ELR (cell line): ENCODE measurements at regions not wholly inside any gene's neighbourhood (a gene's known extent, or its start where the extent isn't known, plus 50 kb on each side); places are given as distances from the start of the nearest gene placed in this dataset.

Source experiments
- DNase-seq: peaks from one replicate; pipeline ENCODE4 v3.0.0-alpha.2; 2015; ENCODE audit warnings: low read depth

DNA sequence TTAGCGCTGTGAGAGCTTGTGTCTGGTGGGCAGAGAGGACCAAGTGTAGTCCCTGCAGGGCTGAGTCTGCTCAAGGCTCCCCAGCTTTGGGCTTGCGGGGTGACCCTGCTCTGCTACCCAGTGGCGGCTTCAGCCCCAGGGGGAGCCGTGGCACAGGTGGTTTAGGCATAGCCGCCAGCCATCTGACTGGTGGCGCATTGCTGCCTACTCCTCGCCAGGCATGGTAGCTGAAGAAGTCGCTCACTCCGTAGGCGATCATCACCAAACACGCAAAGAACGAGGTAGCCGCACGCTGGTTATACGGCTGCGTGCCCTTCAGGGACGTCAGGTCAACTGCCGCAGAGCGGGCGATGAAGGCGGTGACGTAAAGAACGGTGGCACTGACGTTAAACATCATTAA is 180.7 kb upstream of the DIPK2B start:
- no peak for DNase-seq

DNA sequence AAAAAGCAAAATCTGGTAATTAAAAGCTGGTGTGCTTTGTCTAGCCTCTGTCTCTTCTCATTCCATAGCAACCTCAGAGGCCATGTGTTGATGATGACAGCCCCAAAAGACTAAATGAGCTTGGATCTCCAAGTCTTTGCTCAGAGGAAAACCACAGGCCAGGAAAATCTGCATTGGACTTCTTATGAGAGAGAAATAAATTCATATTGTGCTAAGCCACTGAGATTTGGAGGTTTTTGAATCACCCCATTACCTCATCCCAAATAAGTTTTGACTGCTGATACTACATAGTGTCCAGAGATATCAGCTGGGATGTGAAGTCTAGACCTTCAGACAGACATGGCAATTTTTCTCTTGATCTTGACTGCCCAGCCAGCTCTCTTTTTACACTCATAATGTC is 178.6 kb upstream of the DIPK2B start:
- no peak for DNase-seq

DNA sequence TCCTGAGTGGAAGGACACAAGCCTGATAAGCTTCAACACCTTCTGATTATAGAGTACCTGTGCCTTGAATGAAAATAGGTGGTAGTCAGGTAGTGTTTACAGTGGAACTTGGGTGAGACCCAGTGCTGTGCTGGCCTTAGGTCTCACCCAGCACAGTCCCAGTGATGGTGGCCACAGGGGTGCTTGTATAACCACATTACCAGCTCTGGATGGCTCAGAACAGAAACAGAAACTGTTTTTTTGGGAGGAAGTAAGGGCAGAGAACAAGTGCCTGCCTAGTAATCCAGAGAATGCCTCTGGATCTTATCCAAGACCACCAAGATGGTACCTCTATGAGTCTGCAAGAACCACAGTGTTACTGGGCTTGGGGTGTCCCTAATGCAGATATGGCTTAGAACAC is 171.5 kb upstream of the DIPK2B start:
- no peak for DNase-seq

DNA sequence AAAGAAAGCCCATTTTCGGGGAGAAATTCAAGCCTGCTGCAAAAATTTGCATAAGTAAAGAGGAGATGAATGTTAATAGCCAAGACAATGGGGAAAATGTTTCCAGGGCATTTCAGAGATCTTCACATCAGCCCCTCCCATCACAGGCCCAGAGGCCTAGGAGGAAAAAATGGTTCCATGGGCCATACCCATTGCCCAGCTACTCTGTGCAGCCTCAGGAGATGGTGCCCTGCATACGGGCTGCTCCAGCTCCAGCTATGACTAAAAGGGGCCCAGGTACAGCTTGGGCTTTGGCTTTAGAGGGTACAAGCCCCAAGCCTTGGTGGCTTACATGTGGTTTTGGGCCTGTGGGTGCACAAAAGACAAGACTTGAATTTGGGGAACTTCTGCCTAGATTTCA is 168.0 kb upstream of the DIPK2B start:
- DNase-seq = no peak

DNA sequence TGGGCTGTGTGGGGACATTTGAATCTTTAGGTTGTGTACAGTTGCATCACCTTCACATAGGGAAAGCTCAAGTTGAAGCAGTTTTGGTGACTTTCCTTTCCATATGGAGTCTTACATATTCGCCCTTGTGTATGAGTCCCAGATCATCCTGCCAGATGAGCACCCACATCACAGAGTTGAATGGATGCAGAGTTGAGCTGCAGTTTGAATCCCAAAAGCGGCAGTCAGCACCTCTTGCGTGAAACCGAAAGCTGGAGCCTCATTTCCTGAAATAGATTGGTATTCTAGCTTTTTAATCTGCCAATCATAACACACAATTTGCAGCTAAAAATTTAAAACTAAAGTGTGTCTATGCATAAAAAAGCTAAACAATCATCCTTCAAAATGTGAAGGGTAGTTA is 162.9 kb upstream of the DIPK2B start:
- no peak for DNase-seq

DNA sequence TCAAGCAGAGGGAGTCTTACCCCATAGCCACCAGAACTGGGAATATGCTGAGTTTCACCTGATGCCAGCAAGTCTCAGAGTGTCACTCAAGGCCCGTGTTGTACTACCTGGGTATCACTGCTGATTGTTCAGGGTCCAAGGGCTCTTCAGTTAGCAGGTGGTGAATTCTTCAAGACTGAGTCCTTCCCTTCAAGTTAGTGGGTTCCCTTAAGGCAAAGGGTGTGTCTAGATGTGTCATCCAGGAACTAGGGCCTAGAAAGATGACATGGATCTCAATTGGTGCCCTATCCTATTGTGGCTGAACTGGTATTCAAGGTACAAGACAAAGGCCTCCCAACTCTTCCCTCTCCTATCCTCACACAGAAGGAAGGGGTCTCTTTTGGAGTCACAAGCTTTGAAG is 159.9 kb upstream of the DIPK2B start:
- peak; percentile 24 for DNase-seq

DNA sequence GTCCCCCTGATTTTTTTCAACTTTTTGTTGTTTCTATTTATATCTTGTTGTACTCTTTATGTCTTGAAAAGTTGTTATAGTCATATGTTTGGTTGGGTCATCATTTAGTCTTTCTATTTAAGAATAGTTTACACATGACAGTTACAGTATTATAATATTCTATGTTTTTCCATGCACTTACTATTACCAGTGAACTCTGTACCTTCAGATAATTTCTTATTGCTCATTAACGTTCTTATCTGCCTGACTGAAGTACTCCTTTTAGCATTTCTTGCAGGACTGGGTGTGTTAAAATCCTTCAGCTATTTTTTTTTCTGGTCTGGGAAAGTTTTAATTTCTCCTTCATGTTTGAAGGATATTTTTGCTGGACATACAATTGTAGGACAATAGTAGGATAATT is 157.7 kb upstream of the DIPK2B start:
- no peak for DNase-seq

DNA sequence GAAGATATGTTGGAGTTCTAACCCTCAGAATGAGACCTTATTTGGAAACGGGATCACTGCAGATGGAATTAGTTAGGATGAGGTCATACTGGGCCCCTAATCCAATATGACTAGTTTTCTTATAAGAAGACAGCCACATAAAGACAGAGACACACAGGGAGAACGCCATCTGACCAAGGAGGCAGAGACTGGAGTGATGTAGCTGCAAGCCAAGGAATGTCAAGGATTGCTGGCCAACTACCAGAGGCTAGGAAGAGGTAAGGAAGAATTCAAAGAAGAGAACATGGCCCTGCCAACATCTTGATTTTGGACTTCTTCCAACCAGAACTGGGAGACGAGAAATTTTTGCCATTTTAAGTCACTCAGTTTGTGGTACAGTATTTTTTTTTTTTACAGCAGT is 152.8 kb upstream of the DIPK2B start:
- DNase-seq = no peak

DNA sequence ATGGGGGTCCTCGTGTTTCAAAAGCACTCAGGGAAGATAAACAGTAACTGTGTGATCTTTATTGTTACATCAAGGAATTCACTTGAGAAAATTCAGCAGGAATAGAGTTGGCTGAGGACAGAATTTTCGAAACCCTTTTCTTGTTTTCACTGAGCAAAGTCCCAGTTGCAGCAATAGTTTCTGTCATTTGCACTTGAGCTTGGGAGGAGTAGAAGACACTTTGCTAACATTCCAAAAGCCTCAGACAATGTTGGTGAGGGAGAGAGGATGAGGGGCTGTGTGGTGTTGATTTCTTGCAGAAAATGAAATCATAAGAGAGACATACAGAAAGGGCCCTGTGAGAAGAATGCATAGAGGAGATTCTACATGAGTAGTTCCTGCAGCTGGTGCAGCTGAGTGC is 151.9 kb upstream of the DIPK2B start:
- DNase-seq = no peak

DNA sequence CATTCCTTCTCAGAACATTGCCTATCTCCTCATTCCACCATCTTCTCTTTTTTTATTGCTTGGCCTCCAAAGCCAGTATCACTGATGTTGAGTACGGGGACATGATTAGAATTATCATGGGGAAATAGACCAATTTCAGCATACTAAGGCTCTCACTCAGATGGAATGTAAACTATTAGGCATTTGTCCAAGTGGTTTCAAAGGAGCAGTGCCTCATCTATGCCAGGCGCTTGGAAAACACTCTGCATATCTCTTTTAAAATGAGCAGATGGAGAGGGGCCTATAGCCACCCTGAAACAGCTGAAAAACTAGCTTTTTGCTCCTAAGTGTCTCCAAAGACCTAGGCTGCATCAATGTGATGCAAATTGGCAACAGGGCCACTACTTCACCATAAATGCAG is 150.8 kb upstream of the DIPK2B start:
- DNase-seq = peak; percentile 71

DNA sequence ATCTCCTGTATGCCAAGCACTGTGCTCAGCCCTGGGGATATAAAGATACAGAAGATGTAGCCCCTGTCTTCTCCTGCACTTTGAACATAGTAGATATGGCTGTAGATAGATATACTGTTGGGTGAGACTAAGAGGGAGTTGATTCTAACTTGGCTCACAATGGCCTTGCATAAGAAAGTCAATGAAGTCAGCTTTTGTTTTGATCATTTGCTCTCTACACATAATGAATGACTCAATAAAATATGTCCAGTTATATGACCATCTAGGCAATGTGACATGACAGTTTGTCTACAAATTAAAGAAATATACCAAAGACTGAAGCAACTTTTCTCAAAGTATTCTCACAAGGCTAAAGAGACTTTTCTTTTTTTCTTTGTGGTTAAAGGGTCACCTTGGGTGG is 147.6 kb upstream of the DIPK2B start:
- DNase-seq = peak; percentile 9

DNA sequence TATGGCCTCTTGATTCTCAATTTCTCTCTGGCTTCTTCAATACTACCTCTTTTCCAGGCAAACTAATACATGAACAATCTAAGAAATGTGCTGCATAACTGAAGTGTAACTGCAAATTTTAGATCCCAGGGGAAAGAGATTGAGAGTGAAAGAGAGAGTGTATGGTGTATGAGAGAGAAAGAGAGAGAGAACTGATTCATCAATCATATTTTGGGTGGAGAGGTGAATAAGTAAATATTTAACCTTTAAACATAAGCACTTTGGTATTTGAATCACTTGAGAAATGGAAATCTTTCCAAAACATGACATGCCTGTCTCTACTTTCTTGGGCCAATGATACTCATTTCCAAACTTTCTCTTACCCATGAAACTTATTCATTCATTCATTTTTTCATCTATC is 147.2 kb upstream of the DIPK2B start:
- DNase-seq = peak; percentile 26

DNA sequence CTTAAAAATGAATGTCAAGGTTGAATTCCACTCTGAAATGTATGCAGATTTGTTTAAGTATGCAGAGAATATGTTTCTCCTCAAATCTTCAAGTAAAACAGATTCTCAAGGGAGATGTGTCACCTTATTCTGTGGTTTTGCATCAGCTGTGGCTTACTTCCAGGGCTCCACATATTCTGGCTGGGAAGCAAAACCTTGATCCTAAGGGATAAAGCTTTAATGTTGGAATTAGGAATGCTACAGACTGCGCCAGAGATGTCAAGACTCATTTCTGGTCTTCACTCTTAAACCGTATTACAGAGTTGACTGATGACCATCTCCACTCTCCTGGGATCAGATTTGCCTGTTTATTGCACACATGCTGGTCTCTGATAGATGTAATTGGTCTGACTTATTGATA is 143.9 kb upstream of the DIPK2B start:
- DNase-seq = peak; percentile 60

DNA sequence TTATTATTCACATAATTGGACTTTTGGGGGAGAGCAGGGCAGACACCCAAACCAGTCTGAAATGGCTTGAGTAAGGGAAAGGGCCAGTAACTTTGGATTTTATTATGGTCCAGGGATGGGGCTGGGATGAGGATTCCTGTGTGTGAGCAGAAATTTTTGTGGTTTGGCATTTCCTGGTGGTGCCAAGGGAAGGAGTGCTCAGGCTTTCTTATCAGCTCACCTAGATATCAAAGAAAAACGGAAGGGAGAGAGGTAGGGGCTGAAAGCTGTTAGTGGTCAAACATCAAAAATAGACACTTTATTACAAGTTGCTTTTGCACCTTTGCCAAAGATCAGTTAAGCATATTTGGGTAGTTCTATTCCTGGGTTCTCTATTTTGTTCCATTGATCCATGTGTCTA is 128.5 kb upstream of the DIPK2B start:
- DNase-seq = peak; percentile 11

DNA sequence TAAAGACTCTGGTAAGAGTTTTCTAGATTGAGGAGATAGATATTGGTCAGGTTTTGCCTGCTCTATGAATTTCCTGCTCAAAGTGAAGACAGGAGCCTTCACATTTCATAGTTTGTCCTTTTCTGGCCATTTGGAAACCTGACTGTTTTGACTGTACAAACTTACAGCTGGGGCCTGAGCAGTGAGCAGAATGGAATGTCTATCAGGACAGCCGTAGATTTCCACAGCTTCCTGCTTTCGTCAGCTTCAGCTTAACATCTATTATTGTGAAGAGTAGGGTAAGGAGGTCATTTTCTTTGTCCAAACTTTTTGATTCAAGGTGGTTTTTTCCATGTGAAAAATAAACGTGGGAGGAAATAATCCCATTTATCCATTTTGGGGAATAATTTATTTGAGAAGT is 124.3 kb upstream of the DIPK2B start:
- no peak for DNase-seq

DNA sequence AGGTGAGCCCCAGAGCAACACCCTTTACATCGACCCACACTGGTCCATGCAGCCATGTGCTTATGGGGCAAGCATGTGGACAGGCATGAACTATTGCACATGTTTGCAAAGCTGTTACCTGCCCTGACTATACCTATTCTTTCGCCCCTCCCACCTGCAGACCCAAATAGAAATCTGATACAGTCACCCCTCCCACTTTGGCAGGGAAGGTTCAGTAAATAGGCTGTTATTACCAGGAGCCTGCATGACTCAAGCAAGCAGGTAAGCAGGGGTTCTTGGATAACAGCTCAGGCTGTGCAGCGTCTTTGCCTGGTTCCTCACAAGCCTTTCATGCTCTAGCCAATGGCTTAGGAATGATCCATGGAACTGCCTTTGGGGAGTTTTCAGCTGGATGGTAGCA is 122.7 kb upstream of the DIPK2B start:
- DNase-seq = no peak

DNA sequence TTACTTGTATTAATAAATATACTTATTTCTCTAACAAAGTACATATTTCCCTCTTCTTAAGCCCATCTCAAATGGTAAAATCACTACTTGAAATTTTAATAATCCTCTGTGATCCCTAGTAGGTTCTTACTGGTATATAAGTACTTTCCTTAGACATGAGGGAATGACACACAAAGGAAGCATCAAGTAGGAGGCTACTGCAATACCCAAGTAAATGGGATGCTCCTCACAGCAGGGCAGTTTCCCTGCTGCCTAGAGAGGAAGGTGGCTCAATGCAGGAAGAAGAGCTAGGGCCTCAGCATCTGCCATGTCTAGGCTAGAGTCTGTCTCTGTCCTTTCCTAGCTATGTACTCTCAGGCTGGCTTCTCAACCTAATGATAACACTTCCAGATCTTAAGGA is 122.1 kb upstream of the DIPK2B start:
- DNase-seq = peak; percentile 48

DNA sequence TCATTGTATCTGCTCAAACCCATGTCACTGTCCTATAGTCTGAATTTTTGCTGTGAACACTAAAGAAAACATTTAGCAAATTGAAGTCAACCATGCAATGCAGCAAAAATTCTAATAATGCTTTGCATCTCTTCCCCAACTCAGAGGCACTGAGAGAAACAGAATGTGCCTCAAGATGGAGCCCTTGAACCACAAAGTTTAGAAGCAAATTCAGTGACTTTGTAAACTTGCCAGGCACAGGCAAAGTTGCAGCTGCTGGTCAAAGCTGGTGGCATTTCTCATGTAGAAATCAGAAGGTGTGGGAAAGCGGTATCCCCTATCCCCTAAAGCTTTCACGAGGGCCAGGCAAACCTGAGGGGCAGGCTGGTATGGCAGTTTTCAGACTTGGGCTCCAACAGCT is 121.7 kb upstream of the DIPK2B start:
- DNase-seq = peak; percentile 86

DNA sequence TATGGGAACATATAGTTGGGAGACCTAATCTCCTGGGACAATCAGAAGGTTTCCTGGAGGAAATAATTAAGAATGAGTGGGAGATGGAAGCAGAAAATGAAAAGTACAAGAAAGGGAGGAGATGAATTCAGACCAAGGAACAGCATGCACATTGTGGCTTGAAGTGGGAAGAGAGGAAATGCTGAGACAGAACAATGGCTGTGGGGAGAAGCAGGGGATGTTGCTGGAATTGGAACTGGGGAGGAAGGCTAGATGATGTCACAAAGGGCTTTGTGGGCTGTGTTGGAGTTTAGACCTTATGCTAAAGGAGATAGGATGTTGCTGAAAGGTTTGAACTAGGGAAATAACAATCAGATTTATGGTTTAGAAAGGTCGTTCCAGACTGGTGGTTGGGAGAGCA is 119.5 kb upstream of the DIPK2B start:
- DNase-seq = no peak

DNA sequence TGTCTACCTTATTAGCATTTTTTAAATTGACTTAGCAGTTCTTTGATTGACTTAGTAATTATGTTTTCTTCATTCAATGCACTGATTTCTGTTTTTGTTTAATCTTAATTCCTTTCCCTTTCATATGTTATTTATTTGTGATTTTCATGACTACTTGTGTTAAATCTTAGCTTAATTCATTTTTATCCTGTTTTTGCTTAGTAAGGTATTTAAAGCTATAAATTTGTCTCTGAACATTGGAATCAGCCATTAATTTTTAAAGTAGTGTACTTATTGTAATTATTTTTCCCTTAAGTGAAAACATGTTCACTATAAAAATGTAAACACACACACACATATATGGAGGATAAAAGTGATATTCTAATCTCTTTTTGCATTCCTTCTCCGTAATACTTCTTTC is 109.1 kb upstream of the DIPK2B start:
- no peak for DNase-seq

DNA sequence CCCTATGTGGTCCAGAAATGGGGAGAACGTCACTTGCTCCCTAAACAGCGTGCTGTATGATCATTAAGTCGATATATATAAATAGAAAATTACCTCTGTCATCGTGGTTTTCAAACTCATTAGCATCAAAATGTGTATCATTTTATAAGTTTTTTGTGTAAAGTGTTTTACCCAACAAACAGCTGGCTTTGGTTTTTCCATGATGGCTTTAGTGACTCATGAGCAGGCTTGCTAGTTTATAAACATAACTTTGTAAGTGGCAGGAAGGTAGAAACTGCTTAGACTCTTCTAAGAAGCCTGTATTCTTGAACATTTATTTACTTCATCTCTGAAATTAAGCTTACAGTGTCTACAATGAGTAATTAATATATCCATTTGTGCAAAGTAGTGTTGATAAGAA is 108.4 kb upstream of the DIPK2B start:
- DNase-seq = peak; percentile 36

DNA sequence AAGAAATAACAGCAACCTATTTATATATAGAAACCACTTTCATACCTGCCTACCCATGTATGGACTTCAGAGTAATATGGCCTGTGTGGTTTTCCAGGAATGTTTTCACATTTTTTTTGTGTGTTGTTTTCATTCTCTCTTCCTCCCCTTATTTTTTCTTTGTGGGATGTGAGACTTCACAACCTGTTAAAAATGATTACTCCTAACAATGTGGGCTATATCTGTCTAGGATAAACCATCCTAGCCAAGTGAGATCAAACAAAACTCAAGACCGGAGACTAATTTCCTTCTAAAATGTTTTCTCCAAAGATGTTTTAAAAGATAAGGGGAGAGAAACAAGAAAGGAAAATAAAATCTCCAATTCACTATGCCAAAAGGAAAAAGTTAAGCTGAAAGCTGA is 106.1 kb upstream of the DIPK2B start:
- no peak for DNase-seq

DNA sequence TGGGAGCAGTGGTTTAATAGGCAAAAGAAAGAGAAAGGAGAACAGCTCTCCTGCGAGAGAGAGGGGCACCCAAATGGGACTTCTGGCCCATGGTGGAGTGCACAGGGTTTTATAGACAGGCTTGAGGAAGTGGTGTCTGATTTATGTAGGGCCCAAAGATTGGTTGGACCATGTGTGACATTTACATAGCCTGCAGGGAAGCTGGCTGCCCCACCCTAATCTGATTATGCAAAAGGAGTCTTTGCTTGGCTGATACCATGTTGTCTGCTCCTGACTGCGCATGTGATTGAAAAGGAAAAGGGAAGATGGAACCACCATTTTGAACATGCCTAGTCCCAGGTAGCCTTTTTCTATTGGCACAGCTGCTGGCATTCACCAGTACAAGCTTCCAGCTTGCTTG is 100.0 kb upstream of the DIPK2B start:
- DNase-seq = no peak

DNA sequence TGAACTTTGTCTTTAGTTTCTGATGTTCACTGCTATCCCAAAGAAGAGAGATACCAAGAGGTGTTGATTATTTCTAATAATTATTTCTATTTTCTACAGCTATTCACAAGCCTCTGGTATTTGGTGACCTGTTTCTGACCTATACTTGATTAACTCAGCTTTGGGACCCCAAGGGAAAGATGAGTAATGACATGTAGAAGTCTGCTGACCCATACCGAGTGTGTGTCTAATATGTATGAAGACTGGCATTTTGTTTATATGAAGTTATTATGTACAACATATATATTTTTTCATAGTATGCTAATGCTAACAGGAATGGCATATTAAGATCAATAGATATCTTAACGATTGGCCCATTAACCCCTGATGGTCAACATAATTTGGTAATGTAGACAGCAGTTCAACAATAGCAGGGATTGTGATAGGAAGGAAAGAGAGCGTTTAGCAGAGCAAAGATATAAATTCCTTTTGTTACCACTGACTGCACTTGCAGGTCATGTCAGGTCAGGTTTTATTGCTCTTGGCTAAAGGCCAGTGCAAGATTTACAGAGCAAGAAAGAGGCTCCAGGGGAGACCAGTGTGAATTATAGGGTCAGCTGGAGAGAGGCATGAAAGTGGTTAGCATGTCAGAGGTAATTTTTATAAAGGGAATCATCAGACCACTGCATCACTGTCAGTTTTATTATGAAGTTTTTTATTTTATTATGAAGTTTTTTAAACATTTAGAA is 94.7 kb upstream of the DIPK2B start:
- peak; percentile 64 for DNase-seq

DNA sequence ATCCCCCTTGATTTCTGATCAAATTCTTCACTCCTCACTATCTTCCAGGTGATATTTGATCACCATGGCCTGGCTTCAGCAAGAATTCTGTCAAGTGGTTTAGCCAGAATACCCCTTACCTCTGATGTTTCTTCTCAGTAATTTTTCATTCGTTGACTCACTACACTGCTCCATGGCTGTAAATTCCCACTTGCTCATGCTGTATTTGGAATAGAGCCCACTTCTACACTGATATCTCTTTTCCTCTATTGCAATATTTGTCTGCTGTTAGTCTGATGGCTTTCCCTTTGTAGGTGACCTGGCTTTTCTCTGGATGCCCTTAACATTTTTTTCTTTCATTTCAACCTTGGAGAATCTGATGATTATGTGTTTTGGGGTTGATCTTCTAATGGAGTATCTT is 73.9 kb upstream of the DIPK2B start:
- peak; percentile 40 for DNase-seq
